Right atrium auricular region (tissue), 2 donors: ENCODE measurements at regions not wholly inside any gene's neighbourhood (a gene's known extent, or its start where the extent isn't known, plus 50 kb on each side); places are given as distances from the start of the nearest gene placed in this dataset.

Experiments
- DNase-seq: peaks from one replicate; pipeline ENCODE4 v3.0.0-alpha.2; 2019; ENCODE audit warnings: low spot score
- H3K27ac ChIP-seq, 2 donors: fragments of 200-600 bp; sonication (generic); 1 replicate in 1 of 2; 2 replicates in 1 of 2; pipeline ENCODE4 v1.5.1; 2016 to 2019
- H3K27me3 ChIP-seq, 2 donors: fragments of 200-600 bp; sonication (generic); one replicate each; pipeline versions ENCODE4 v1.5.1 to v1.6.0; 2017 to 2019
- H3K36me3 ChIP-seq: fragments of 200-600 bp; sonication (generic); one replicate; pipeline ENCODE4 v1.5.1; 2016
- H3K4me1 ChIP-seq, 2 donors: fragments of 200-600 bp; sonication (generic); one replicate each; pipeline versions ENCODE4 v1.5.1 to v1.6.0; 2017 to 2019
- H3K4me3 ChIP-seq, 2 donors: fragments of 200-600 bp; sonication (generic); 1 replicate in 1 of 2; 2 replicates in 1 of 2; pipeline ENCODE4 v1.5.1; 2017 to 2019; ENCODE audit warnings: mild to moderate bottlenecking in 1 of 2, moderate library complexity in 1 of 2
- H3K9me3 ChIP-seq, 2 donors: fragments of 200-600 bp; sonication (generic); one replicate each; pipeline ENCODE4 v1.5.1; 2019
- CTCF ChIP-seq, 2 donors: fragments of 200-600 bp; sonication (generic); IDR thresholded peaks; one replicate each; pipeline ENCODE4 v1.5.1; 2019; ENCODE audit warnings: antibody characterized with exemption in 2 of 2

DNA sequence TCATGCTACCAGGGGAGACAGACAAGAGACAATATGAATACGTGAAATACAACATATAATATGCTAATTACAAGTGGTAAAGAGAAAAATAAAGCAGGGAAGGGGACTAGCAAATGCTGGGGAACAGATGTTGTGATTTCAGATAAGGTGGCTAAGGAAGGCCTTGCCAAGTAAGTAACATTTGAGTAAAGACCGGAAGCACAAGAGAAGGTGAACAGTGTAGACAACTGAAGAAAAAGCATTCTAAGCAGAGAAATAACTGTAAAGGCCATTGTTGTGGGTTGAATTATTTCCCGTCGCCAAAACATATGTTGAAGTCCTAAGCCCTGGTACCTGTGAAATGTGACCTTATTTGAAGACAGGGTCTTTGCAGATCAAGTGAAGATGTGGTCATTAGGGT lies 63.7 kb upstream of the EED start:
- TF ChIP-seq CTCF (IDR thresholded peaks at IDR 0.05): no peak
- Histone ChIP-seq H3K27ac (no peak overlapping the region), H3K4me3 (no peak overlapping the region), H3K9me3 (no peaks in the 10 kb centered on the region), H3K36me3 (no peaks in the 10 kb centered on the region), H3K4me1 (peaks cover 0 to 40% of the 10 kb centered on the region in 2 donors), H3K27me3 (no peaks in the 10 kb centered on the region)
- DNase-seq: no peak

DNA sequence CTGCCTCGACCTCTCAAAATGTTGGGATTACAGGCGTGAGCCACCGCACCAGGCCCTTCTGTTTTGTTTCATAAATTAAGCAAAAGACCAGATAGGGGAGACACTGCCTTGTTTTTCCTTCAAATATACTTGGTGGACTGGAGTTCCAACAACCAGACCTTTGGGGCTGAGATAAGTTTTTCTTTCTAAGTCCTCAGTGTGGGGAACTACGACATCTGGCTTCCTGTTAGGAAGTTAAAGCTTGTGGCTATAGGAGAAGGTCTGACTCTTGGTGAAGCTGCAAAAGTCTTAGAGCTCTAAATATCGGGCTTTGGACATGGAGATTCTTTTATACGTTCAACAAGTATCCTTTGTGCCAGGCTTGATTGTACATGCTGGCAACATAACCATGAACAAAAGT lies 64.1 kb upstream of the EED start:
- Histone ChIP-seq H3K27ac (no peak overlapping the region), H3K9me3 (no peaks in the 10 kb centered on the region), H3K27me3 (no peaks in the 10 kb centered on the region), H3K36me3 (no peaks in the 10 kb centered on the region), H3K4me3 (no peak overlapping the region), H3K4me1 (peaks cover 0 to 40% of the 10 kb centered on the region in 2 donors)
- TF ChIP-seq CTCF (IDR thresholded peaks at IDR 0.05): no peak
- DNase-seq: no peak

DNA sequence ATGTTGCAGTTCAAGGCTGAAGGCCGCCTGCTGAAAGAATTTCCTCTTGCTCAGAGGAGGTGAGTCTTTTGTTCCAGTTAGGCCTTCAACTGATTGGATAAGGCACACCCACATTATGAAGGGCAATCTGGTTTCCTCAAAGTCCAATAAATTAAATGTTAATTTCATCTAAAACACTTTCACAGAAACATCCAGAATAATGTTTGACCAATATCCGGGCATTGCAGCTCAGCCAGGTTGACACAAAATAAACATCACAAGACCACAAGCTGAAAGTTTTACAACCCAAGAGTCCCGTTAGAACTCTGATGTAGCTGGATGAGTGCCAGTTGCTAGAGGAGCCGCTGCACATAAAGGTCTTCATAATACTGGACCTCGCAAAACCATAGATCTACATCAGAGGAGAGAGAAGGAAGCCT lies 64.9 kb upstream of the EED start:
- TF ChIP-seq CTCF (IDR thresholded peaks at IDR 0.05): no peak
- no peaks in the 10 kb centered on the region for H3K27me3 ChIP-seq
- no peaks in the 10 kb centered on the region for H3K9me3 ChIP-seq
- H3K4me3 ChIP-seq: no peak overlapping the region
- no peak for DNase-seq
- peaks cover 0 to 41% of the 10 kb centered on the region in 2 donors for H3K4me1 ChIP-seq
- H3K36me3 ChIP-seq: no peaks in the 10 kb centered on the region
- H3K27ac ChIP-seq: no peak overlapping the region

- Histone ChIP-seq H3K27me3 (no peaks in the 10 kb centered on the region), H3K4me3 (no peak overlapping the region), H3K4me1 (peaks cover 0 to 57% of the 10 kb centered on the region in 2 donors), H3K27ac (peak overlapping the region in 1 of 2 donors; percentile 7), H3K36me3 (no peaks in the 10 kb centered on the region), H3K9me3 (no peaks in the 10 kb centered on the region)
- TF ChIP-seq CTCF (IDR thresholded peaks at IDR 0.05): no peak
- DNase-seq: no peak
Observed at GRCh38 chr11:86177302-86177701, 67.3 kb upstream of the EED start.

DNA sequence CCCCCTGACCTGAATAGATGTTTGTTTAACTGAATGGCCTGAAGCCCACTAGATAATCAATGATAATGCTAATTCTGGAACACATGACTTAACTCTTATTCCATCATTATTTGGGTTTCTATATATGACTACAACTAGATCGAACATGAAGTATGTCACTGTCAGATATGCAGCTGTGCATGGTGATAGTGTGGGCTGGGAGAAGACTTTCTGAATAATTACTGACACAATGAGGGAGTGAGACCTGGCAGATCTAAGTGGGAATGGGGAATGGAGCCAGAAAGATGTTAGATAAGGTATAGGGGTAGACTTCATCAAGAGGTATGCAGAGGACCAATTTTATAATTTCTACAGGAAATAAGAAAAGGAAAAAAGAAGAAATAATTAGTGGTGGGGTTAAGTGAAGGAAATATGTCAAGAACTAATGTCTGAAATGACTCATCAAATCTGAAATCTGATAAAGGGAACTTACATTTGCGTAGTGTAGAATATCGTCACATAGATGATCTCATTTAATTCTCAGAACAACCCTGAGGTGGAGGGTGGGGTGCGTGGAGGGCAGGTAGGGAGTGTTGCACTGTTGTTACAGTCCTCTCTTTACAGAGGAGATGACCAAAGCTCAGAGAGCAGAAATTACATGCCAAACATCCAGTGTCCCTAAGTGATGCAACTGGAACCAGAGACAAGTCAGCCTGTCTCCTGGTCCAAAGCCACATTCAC lies 68.2 kb upstream of the EED start:
- no peak overlapping the region for H3K4me3 ChIP-seq
- H3K27ac ChIP-seq: no peak overlapping the region
- no peaks in the 10 kb centered on the region for H3K27me3 ChIP-seq
- H3K9me3 ChIP-seq: no peaks in the 10 kb centered on the region
- H3K36me3 ChIP-seq: no peaks in the 10 kb centered on the region
- peaks cover 0 to 57% of the 10 kb centered on the region in 2 donors for H3K4me1 ChIP-seq
- DNase-seq: no peak
- no peak for TF ChIP-seq CTCF (IDR thresholded peaks at IDR 0.05)

DNA sequence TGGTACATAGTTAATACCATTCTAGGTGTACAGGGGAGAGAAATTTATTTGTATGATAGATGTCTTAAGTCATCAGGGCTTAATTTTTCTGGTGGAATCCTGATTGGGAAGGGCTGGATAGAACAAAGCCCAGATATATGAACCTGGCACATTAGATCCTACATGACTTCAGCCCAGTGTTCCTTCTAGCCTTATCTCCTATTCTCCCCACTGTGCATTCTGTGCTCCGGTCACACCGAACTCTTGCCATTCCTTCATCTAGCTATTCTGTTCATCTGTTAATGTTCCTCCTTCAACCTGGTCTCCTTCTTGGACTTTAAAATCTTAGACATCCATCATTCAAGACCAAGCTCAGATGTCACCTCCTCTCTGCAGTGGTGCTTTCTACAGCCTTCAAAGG lies 68.9 kb upstream of the EED start:
- no peaks in the 10 kb centered on the region for H3K36me3 ChIP-seq
- H3K27ac ChIP-seq: peak overlapping the region in 1 of 2 donors; percentile 77

More for the DNA sequence above, 68.9 kb upstream of the EED start:
- no peak for TF ChIP-seq CTCF (IDR thresholded peaks at IDR 0.05)
- H3K4me3 ChIP-seq: no peak overlapping the region
- H3K27me3 ChIP-seq: no peaks in the 10 kb centered on the region
- DNase-seq: no peak
- H3K9me3 ChIP-seq: no peaks in the 10 kb centered on the region
- H3K4me1 ChIP-seq: peaks cover 0 to 57% of the 10 kb centered on the region in 2 donors
